SK-N-MC (cell line): ENCODE measurements at regions not wholly inside any gene's neighbourhood (a gene's known extent, or its start where the extent isn't known, plus 50 kb on each side); places are given as distances from the start of the nearest gene placed in this dataset.

ENCODE experiments used
- EZH2 ChIP-seq: fragments of 200-600 bp; sonication (generic); IDR thresholded peaks from one replicate; pipeline ENCODE4 v1.6.1; 2017; ENCODE audit warnings: antibody characterized with exemption
- FOXP2 ChIP-seq: optimal IDR thresholded peaks from 2 replicates; pipeline ENCODE3; 2011; ENCODE audit warnings: mild to moderate bottlenecking, moderate library complexity; ENCODE audit not compliant: insufficient read depth; ENCODE audit errors: extremely low read length, control extremely low read depth
- POLR2AphosphoS5 ChIP-seq: IDR thresholded peaks from 2 replicates; pipeline ENCODE4 v1.6.1; 2012; ENCODE audit warnings: mild to moderate bottlenecking, low read depth, low read length, borderline replicate concordance

DNA sequence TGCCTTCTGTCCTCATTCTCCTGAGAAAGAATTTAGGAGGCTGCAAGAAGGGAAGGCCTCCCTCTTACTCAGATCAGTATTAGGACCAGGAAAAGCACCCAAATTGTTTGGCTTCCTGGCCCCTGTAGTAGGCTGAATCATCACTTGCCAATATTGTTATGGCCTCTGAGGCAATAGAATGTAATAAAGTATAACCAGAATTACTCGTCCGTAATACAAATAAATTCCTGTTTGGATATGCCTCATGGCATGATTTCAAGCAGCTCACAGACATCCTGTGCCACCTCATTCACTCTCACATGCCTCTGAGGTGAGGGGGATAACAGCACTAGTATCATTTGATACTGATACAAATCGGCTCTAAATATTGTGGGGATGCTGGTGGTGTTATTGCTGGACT is 427.3 kb downstream of the ISL1 start:
- TF ChIP-seq POLR2AphosphoS5 = no peak
- no peak for TF ChIP-seq EZH2
- no peak for TF ChIP-seq FOXP2
